ENCODE measurements at regions not wholly inside any gene's neighbourhood (a gene's known extent, or its start where the extent isn't known, plus 50 kb on each side); places are given as distances from the start of the nearest gene placed in this dataset.

DNA sequence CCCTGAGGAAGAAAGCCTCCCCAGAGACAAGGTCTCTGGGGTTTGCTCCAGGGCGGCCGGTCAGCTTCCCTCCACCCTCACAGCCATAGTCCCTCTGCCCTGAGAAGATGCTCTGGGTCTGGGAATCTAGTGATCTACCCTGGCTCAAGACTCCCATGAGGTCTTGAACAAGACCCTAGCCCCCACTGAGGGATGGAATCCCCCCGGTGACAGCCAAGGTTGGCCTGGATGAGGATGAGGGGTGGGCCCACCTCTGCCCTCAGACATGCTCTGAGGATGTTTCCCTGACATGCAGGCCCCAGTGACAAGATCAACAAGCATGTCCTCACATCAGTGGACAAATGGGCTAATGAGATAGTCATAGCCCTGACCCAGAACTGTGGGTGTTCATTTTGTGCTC is 138.6 kb downstream of the C5orf15 start:
- no peak for DNase-seq (ENCODE audit: low spot score)

DNA sequence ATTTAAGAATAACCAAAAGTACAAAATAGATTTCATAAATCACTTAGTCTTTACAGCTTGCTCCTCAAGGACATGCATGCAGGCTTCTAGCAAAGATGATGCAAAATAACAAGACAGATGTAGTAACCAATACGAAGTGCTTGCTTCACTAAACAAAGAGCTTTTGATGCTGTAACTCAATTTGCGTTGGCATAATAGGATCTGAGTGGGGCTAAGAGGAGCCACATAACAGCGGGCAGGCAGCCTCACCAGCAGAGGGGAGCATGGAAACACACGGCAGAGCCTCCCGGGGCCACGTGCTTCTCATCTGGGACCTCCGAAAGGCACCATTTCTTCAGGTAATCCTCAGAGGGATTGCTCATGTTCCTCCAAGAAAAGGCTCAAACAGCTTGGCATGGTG is 139.7 kb downstream of the C5orf15 start:
- DNase-seq (ENCODE audit: low spot score), result no peak

DNA sequence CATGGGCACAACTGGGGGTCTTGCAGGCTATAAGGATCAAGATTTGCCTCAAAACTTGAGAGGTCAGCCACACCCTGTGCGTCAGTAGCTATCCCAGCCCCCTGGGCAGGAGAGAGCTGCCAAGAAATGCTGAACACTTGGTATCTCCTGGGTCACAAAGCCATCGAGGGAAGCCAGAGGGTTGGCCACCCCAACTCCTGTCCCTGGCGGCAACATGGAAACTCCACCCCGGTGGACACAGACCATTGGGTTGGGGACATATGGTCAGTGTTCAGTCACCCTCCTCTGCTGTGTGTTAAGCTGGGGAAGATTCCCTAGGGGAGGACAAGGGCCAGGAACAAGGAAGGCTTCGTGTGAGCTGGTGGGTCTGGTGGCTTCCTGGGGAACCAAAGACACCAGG is 140.6 kb downstream of the C5orf15 start:
- no peak for DNase-seq (ENCODE audit: low spot score)

DNA sequence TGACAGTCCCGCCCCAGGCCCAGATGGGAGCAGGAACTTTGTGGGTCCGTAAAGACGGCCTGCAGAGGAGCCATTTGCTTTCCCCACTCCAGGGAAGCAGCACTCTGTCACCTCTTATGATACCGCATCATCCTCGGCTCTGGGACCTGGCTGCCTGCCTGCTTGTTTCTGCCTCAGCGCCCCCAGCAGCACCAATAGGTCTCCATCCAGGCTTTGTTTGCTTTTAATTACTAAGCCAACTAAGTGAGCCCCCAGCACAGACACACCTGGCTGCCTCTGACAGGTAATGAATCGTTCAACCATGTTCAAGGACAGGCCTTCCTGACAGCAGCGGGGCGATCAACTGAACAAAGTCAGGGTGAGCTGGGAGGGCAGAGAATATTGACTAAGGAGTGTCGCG is 141.4 kb downstream of the C5orf15 start:
- DNase-seq (ENCODE audit: low spot score), result no peak

DNA sequence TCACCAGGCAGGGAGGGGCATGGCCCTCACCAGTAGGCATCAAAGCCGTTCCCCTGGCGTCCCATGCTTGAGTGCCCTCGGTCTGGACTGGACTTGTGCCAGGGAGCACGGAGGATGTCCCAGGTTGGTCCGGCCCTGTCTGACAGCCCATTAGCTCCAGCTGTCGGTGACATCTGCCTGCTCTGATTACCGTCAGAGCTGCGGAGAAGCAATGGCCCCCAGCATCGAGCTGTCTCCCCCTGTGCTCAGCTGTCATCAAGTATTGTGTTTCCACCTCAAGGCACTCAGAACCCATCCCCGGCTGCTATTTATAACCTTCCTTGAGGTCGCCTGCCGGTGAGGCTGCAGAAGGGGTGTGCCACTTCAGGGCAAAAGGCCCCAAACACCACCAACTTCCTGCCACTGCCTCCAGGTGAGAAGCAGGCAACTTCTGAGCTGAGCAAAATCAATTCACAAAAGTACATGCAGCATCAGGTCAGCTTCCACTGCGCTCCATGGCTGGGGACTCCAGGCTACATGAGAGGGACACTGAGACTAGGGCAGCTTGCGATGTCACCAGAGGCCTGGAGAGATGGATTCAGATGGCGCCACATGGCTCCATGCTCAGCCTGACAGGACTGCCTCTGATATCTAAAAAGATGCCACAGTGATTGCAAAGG is 142.7 kb downstream of the C5orf15 start:
- no peak for DNase-seq (ENCODE audit: low spot score)

DNA sequence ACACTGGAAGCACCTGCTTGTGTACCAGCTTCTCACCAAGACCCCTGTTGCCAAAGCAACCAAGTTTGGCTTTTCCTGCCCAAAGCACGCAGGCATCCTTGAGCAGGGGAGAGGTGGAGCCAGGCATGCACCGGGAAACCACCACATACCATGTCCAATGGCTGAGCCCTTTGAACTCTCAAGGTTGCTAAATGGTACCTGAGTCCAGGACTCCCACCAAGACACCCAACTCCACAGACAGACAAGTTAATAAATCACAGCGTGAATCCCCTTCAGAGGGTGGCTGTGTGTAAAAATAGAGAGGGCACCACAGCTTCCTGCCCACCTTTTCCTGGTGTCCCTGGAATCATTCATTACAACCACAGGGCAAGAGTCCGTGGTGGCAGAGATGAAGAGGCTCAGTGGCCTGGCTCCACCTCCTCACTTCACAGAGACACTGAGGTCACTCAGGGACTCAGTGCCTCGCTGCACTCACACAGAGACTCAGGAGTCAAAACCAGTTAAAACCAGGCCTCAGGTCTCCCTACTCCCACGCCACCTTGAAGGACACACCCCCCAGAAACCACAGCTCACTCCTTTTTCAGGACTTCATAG is 143.7 kb downstream of the C5orf15 start:
- no peak for DNase-seq (ENCODE audit: low spot score)

DNA sequence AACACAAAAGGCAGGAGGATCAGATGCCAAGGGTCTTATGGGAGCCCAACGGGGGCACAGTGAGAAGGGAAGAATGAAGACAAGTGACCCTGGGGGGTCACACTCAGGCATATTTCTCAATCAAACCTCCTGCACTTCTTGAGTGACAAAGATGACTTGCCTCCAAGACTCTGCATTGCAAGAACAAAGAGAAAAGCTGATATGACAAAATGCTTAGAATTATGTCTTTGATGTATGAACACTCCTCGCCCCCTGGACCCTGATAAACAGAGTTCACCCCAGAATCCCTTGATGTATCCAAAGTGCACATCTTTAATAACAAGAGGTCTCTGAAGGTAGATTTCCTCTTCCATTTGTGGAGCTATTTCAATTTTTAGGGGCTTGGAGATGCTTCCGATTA is 146.5 kb downstream of the C5orf15 start:
- no peak for DNase-seq (ENCODE audit: low spot score)

DNA sequence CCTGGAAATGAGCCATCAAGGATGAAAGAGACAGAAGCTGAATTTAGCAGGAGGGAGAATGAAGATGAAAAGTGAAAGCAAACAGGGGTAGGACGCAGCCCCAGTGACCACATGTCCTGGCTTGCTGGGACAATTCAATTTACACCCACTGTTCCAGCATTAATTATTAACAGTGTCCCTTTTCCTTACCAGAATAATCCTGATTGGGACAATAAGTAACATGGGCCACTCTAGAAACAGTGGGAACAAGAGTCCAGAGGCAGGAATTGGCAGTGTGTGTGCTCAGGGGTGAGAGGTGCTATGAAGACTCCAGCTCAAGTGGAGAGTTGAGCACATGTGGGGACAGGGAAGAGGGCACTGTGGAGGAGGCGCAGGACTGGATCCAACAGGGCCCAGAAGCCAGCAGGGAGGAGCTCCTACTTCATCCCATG is 147.1 kb downstream of the C5orf15 start:
- DNase-seq (ENCODE audit: low spot score), result no peak

DNA sequence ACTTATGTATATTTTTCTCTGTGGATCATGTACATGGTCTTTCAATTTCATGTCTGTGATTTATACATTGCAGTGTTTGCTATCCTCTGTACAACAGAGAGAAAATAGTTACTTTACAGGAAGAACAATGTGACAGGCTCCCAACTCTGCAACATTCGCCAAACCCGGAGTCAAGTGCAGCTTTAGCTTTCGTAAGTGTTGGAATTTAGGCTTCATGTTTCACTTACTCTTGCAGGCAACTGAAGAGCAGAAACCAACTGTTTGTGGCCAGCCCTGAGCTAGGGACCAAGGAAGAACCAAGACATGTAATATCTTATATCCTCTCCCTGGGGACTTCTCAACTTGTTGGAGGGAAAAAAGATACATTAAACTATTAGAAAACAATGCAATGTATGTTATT is 147.9 kb downstream of the C5orf15 start:
- no peak for DNase-seq (ENCODE audit: low spot score)

DNA sequence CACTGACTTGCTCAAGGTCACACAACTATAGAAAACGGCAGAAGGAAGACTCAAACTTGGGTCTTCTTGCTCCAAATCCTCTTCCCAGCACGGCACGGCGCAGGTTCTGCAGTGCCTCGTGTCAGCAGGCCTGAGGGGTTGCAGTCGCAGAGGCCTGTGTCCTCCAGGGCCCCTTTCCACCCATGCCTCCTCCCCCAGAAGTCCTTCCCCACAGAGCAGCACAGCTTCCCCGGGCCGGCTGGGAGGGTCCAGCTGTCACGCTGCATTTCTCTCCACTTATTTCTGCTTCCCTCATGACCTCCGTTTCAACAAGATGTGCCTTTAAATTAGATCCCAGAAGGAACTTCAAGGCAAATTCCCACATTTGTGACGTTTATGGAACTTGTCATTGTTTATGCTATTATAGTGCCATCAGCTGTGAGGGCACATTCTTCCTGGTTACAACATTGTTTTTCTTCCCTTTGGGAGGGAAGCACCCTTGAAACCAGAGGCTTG is 148.4 kb downstream of the C5orf15 start:
- DNase-seq (ENCODE audit: low spot score), result no peak

DNA sequence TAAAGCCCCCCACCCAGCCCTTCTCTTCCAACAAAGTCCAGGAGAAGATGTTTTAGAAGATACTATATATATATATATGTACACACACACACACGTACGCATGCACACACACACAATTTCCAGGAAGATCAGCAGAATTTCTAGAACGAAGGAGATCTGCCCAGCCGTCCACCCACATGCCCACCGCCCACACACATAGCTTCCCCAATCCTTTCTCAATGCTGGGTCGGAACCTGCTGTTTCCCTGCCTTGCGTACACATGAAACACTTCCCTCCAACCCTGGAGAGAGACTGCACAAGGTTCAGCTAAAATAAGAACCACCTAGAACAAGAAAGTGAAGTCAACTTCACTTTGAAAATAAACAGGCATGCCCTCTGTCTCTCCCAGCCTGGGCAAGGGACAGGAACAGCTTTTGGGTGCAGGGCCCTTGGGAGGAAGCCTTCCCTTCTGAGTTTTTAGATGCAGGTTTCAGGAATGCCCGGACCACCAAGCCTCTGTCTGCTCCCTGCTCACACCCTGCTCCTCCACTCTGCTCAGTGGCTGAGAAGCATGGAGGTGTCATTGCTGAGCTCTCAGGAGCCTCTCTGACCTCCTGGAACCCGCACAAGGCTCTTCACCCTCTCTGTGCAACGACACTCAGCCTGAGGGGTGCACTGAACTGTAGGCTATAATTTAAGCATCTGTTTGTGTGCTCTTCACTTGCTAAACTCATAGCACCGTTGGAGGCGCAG is 149.4 kb downstream of the C5orf15 start:
- DNase-seq (ENCODE audit: low spot score), result no peak

DNA sequence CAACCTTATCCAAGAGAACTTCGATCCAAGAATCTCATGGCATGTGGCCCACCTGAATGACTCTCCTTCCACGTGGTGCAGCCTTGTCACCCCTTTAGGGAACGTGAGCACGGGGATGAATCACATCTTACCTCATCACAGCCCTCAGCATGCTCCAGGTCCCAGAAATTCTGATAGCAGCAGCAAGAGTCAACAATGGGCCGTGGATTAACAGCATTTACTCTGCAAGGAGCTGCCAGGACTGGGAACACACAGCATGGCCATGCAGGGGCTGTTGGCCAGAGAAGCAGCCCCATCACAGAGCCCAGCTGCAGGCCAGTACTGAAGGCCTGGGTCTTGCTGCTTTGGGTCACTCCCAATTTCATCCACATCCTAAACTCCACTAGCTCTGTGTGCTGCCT is 150.4 kb downstream of the C5orf15 start:
- DNase-seq (ENCODE audit: low spot score), result peak; percentile 66

DNA sequence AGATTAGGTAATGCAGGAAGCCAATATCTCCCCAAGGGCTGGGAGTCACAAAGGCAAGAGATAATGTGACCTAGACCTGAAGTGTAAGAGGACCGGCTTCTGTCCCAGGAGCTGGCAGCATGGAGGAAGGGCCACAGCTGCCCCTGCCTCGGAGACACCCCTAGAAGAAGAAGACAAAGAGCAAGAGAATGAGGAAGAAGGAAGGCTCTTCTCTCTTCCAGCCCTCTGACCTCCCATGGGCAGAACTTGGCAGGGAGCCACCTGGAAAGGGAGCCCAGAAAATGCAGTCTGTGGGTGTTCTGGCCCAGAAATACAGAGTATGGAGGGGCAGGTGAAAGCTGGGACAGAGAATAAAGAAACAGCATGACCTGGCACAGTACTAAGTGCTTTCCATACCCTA is 151.0 kb downstream of the C5orf15 start:
- no peak for DNase-seq (ENCODE audit: low spot score)

DNA sequence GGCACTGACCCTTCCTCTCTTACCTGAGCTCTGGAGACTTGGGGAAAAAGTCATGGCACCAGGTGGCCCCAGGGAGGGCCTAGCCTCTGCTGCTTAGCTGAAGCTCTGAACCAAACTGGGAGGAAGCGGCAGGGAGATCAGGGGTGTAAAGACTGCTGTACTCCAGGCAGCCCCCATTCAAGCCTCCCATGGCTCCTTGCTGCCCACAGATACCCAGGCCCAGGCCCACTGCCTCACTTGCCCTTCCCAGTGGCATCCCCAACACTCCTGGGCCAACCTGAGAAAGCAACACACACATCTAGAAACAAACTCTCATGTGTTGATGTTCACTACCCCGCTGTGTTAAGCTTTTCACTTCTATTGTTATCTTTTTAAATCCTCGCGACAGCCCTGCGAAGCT is 151.6 kb downstream of the C5orf15 start:
- no peak for DNase-seq (ENCODE audit: low spot score)

DNA sequence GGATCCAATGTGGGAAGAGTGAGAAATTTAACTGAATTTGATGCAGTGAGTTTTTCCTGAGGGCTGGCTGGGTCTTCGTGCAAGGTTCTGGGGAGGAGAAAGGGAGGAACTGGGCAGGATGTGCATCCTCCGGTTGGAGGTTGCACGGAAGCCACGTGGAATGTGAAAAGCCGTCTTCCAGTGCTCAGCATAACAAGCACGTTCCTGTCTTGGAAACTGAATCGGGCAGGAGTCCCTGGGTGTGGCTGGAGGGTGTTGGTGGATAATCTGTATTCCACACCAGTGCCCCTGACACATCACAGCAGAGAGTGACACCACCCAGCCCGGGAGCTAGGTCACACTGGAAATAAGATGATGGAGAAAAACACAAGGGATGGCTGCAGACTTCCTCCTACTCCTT is 154.3 kb downstream of the C5orf15 start:
- DNase-seq (ENCODE audit: low spot score), result no peak

DNA sequence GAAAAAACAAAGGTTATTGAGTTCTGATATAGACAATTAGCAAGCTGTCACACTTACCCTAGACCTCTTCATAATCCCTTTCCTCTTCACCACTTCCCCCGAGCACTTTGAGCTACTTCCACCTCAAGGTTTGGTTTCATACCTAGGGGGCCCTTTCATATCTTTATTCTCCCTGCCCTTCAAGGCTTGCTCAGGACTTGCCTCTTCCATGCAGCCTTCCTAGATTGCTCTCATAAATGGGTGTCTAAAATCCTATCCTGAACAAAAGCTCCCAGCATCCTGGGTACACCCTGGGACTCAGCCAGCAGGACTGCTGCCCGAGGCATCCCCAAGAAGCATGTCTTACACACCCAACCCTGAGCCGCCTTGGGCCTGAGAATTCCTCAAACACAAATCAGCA is 157.3 kb downstream of the C5orf15 start:
- no peak for DNase-seq (ENCODE audit: low spot score)

DNA sequence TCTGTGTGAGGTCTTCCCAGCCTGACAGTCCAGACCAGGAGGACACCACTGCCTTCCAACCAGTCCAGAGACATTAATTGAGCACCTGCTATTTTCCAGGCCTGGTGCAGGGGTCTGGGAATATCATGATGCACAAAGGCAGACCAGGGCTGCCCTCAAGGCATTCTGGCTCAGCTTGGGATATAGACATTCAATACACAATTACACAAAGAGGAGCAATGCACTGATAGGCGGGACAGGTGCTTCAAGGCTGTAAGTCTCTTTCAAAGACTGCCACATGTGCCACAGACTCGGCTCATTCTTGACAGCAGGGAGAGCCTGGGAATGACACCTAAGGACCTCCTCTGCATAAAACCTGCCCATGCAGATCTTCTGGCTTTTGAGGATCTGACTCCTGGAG is 158.6 kb downstream of the C5orf15 start:
- DNase-seq (ENCODE audit: low spot score), result no peak

DNA sequence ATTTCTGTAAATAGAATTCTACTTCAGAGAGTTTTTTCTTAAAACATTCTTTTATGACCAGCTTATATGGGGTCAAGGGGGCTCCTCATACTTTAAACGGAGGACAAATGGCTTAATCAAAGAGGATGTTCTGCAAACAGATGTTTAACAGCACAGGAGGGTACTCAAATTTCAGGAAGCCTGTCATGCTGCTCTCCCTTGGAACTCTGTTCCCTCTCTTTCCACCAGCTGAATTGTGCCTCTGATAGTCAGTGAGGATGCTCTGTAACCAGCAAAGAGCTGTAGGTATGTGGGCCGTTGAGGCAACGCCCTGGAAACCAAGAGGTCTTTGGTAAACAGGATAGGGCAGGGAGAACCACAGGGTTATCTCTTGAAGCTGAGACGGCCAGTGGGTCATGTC is 161.1 kb downstream of the C5orf15 start:
- DNase-seq (ENCODE audit: low spot score), result no peak

DNA sequence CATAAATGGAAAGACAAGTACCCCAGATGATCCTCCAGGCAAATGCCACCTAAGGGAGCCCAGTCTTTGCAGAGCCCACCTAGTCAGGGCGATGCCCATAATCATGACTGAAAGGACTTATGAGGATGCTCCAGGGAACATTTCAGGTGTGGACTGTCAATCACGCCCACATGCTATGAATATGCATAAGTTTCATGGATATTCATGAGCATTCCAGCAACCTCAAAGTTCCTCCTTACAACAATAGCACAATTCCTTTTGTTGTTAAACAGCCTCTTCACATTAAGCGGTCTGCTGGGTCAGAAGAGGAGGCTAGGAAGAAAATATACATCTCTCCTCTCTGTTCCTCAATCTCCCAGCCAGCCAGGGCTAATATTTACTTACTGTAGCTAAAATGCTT is 161.6 kb downstream of the C5orf15 start:
- DNase-seq (ENCODE audit: low spot score), result no peak

DNA sequence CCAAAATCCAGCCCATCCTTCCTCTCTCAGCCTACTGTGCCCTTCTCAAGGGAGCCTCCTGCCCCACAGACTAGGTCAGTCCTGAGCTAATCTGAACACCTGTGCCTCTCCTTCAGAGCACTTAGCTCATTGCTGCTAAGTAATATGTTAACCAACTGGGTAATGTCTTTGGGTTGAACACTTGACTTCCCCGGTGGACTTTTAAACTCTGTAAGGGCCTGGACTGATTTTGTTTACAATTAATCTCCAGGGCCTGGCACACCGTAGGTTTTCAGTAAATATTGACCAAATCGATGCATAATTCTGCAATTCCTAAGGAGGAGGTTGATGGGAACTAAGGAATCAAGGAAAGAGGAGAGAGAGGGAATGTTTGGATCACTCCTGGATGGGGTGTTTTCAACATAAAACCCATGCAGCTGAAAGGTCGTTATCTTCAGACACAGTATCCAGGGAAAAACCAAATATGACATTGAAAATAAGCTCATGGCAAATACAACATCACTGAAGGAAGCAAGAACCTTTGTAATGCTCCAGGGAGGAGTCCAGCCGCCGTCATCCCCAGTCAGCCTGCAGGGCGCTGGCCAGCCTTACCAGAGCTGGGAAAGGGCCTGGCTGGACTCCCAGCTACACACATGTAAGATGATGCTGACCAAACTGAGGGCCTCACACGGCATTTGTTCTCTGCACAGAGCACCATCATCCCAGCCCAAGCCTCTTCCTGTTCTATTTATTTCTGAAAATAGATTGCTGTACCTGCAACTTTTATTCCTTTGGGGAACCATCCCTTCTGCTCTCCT is 166.3 kb downstream of the C5orf15 start:
- no peak for DNase-seq (ENCODE audit: low spot score)

DNA sequence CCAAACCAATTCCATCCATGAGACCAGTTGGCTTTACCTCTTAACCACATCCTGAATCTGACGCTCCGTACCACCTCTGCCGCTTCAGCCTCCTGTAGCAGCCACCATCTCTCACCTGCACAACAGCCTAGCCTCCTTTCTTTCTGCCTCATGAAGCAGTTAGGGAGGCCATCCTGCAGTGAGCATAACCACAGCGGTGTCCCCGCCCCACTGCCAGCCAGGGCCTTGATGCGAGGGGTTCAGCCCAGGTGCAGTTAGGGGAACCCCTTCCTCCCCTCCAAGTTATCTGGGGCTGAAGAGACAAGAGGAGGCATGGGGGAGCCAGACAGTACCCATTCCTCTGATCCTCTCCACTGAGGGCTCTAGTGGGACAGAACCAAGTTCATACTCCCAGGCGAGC is 167.0 kb downstream of the C5orf15 start:
- DNase-seq (ENCODE audit: low spot score), result no peak

DNA sequence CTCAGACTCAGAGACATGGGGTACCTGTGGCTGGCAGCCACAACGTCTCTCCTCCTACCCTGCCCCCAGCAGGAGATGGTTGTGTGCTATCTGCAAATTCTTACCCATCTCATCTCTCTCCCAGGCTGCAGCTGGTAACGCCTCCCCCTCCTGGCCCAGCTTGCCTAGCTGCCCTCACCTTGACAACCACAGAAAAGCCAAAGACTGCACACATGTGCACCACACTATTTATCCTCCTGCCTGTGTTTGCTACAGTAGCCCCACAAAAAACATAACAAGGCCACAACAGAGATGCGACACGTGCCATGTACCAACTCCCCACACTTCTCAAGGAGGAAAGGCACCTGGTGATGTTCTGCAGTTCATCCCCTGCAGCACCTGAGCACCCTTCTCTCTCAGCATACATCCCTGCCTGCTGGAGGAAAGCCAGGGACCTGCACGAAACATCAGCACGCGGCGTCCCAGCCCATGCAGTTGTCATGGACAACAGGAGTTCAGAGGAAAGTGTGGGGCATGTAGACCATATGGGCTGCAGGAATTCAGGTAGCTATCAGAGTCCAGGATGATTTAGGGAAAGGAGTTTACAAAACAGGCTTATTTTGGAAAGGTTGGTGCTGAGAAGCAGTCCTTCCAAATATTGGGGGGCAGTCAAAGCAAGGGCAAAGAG is 168.7 kb downstream of the C5orf15 start:
- DNase-seq (ENCODE audit: low spot score), result no peak

Measured in A172 (cell line).